GM12864 (cell line): ENCODE measurements at regions not wholly inside any gene's neighbourhood (a gene's known extent, or its start where the extent isn't known, plus 50 kb on each side); places are given as distances from the start of the nearest gene placed in this dataset.
"Not testable (repeated sequence)": the region's sequence is repeated elsewhere in the genome, so short reads cannot be mapped to it uniquely, and the experiment has no call there.

Experiments
- DNase-seq: peaks from one replicate; pipeline ENCODE4 v3.0.0-alpha.2; 2011; ENCODE audit warnings: low read depth
- H3K4me3 ChIP-seq: 2 replicates; pipeline ENCODE4 v1.5.1; 2011; ENCODE audit warnings: mild to moderate bottlenecking, low read depth, low read length, control low read depth
- CTCF ChIP-seq: IDR thresholded peaks from 2 replicates; pipeline ENCODE4 v1.5.1; 2011; ENCODE audit warnings: low read depth, mild to moderate bottlenecking, moderate library complexity, low read length, control low read depth, inconsistent platforms; ENCODE audit errors: missing control alignments

DNA sequence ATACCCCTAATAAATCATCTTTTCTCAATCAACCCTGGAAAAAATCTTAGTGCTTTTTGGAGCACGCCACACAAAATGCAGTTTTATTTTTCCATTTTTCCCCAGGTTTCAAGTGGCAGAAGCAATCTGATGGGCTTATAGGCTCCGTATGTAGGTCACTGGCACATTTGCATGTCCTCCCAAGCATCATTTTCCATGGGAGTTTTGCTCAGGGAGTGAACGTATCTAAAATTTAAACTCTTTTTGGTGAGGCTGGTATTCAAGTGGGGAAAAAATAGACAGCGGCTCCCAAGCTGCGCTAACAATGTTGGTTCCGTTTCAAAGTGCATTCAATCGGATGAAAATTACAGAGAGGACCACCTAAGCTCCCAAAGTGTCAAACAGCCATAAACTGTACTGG lies 233.4 kb downstream of the MEX3B start:
- no peak for TF ChIP-seq CTCF
- no peak overlapping the region for H3K4me3 ChIP-seq
- no peak for DNase-seq

GRCh38 chr15:81811736-81812135 lies 234.1 kb downstream of the MEX3B start:
- no peak for TF ChIP-seq CTCF
- no peak overlapping the region for H3K4me3 ChIP-seq
- DNase-seq, result no peak

DNA sequence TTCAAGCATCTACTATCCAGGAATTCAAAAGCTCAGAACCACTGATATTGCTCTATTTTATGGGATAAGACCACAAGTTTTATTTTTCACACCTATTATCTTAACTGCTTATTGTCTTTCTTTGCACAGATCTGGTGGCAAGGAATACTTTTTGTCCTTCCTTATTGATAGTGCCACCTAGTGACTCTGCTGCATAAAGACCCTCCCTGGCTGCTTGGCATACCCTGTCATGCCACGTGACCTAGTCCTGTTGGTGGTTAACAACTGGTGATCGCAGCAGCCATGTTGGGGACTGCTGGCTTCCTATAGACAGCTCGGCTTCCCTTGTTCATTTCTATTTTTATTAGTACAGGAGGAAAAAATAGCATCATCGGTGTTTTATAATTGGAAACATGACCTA lies 236.3 kb downstream of the MEX3B start:
- no peak overlapping the region for H3K4me3 ChIP-seq
- TF ChIP-seq CTCF, result no peak
- DNase-seq, result no peak

- no peak for TF ChIP-seq CTCF
- H3K4me3 ChIP-seq, result no peak overlapping the region
- DNase-seq, result no peak
These were observed 238.0 kb downstream of the MEX3B start for GRCh38 chr15:81807806-81808205.

DNA sequence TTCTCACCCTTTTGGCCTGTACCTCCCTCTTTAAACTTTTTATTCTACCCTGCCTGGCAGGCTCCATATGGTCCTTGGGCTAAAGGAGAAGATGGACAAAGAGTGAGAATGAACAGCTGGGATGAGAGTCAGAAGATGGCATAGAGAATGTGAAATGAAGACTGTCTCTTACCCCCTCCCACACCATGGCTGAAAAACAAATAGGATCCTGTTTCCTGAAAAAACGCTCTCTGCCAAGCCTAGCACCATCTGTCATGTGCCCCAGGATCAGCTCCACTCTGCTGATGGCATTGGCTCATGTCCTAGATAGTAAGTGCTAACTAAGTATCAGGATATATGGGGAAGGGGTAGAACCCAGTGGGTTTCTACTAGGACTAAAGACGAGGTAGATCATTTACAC lies 238.6 kb downstream of the MEX3B start:
- DNase-seq, result no peak
- no peak for TF ChIP-seq CTCF
- no peak overlapping the region for H3K4me3 ChIP-seq

- no peak overlapping the region for H3K4me3 ChIP-seq
- no peak for TF ChIP-seq CTCF
- DNase-seq, result no peak
These were observed 249.9 kb downstream of the MEX3B start for GRCh38 chr15:81795899-81796298.

DNA sequence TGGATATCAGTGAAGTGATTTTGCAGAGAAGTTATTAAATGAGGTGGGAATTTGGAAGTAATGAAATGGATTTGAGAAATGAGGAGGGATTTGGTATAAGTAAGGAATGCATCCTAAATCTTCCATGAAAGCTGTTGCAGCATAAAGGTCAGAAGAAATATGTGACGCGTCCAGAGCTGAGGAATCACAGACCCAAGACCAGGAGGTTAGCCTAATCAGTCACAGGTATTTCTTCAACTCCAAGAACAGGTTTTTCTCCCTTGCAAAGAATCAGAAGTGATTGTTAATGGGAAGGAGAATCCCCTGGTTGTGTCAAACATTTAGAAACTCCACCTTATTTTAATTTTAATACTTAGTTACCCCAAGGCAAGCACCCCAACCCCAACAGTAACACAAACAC lies 253.2 kb downstream of the MEX3B start:
- no peak overlapping the region for H3K4me3 ChIP-seq
- no peak for DNase-seq
- TF ChIP-seq CTCF, result no peak

DNA sequence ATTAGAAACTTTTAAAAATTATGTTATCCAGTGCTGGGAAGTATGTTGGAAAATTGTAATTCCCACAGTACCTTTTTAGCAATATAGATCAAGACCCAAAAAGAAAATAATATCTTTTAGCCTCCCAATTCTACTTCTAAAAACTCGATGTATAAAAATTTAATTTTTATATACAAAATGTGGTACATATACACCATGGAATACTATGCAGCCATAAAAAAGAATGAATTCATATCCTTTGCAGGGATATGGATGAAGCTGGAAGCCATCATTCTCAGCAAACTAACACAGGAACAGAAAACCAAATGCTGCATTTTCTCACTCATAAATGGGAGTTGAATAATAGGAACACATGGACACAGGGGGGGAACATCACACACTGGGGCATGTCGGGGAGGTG lies 254.5 kb downstream of the MEX3B start:
- H3K4me3 ChIP-seq, DNase-seq: not testable (repeated sequence)
